Brain microvascular endothelial cell (primary cell): ENCODE measurements at regions not wholly inside any gene's neighbourhood (a gene's known extent, or its start where the extent isn't known, plus 50 kb on each side); places are given as distances from the start of the nearest gene placed in this dataset.

Experiments
- DNase-seq: peaks from one replicate; pipeline ENCODE4 v3.0.0-alpha.2; 2020
- H3K27ac ChIP-seq: fragments of 250-450 bp; sonication (Bioruptor Pico); 2 replicates; pipeline ENCODE4 v1.5.1; 2020; ENCODE audit warnings: mild to moderate bottlenecking, moderate library complexity
- H3K27me3 ChIP-seq: fragments of 250-450 bp; sonication (Bioruptor Pico); replicated peaks from 2 replicates; pipeline ENCODE4 v1.5.1; 2020; ENCODE audit warnings: mild to moderate bottlenecking
- H3K36me3 ChIP-seq: fragments of 250-450 bp; sonication (Bioruptor Pico); replicated peaks from 2 replicates; pipeline ENCODE4 v1.5.1; 2020; ENCODE audit warnings: mild to moderate bottlenecking
- H3K4me3 ChIP-seq: 2 replicates; pipeline ENCODE4 v1.5.1; 2011; ENCODE audit warnings: low read depth, mild to moderate bottlenecking, control low read depth, low read length, moderate library complexity
- CTCF ChIP-seq: IDR thresholded peaks from 2 replicates; pipeline ENCODE4 v1.5.1; 2011; ENCODE audit warnings: low read depth, mild to moderate bottlenecking, moderate library complexity, low read length, control low read depth, inconsistent platforms; ENCODE audit errors: missing control alignments
- in situ Hi-C: cut with HindIII; loops from 2 replicates; pipeline ENCODE4 v1.10.0; 2017; ENCODE audit warnings: low sequenced_read_pairs, low pct_ligation_motif_present

- DNase-seq: no peak
- no peak overlapping the region for H3K27ac ChIP-seq
- in situ Hi-C loops: no loop called here
- no peaks in the 10 kb centered on the region for H3K36me3 ChIP-seq
- TF ChIP-seq CTCF: no peak
- no peaks in the 10 kb centered on the region for H3K27me3 ChIP-seq
- no peak overlapping the region for H3K4me3 ChIP-seq
Measured at GRCh38 chr11:92026664-92027063, 198.0 kb upstream of the FAT3 start.

- in situ Hi-C loops: no loop called here
- no peaks in the 10 kb centered on the region for H3K36me3 ChIP-seq
- TF ChIP-seq CTCF: no peak
- no peak overlapping the region for H3K27ac ChIP-seq
- DNase-seq: no peak
- no peak overlapping the region for H3K4me3 ChIP-seq
- no peaks in the 10 kb centered on the region for H3K27me3 ChIP-seq
Measured at GRCh38 chr11:92024788-92025187, 199.8 kb upstream of the FAT3 start.

GRCh38 chr11:92022499-92022898, 202.1 kb upstream of the FAT3 start:
- Histone ChIP-seq H3K36me3 (no peaks in the 10 kb centered on the region), H3K27ac (no peak overlapping the region), H3K4me3 (no peak overlapping the region), H3K27me3 (no peaks in the 10 kb centered on the region)
- no peak for TF ChIP-seq CTCF
- in situ Hi-C loops: no loop called here
- no peak for DNase-seq

GRCh38 chr11:92018332-92018731, 206.3 kb upstream of the FAT3 start:
- no peaks in the 10 kb centered on the region for H3K36me3 ChIP-seq
- no peak for DNase-seq
- in situ Hi-C loops: no loop called here
- no peak for TF ChIP-seq CTCF
- no peak overlapping the region for H3K27ac ChIP-seq
- no peaks in the 10 kb centered on the region for H3K27me3 ChIP-seq
- no peak overlapping the region for H3K4me3 ChIP-seq

- H3K27ac ChIP-seq: no peak overlapping the region
- in situ Hi-C loops: no loop called here
- TF ChIP-seq CTCF: no peak
Measured at GRCh38 chr11:92008249-92008648, 216.4 kb upstream of the FAT3 start.

GRCh38 chr11:92002568-92002967, 222.1 kb upstream of the FAT3 start:
- in situ Hi-C loops: no loop called here
- TF ChIP-seq CTCF: no peak
- Histone ChIP-seq H3K27me3 (no peaks in the 10 kb centered on the region), H3K27ac (no peak overlapping the region), H3K4me3 (no peak overlapping the region), H3K36me3 (no peaks in the 10 kb centered on the region)
- no peak for DNase-seq

More at GRCh38 chr11:92008249-92008648, 216.4 kb upstream of the FAT3 start:
- no peak for DNase-seq
- no peak overlapping the region for H3K4me3 ChIP-seq
- no peaks in the 10 kb centered on the region for H3K36me3 ChIP-seq
- no peaks in the 10 kb centered on the region for H3K27me3 ChIP-seq
